A549 (cell line): ENCODE measurements at regions not wholly inside any gene's neighbourhood (a gene's known extent, or its start where the extent isn't known, plus 50 kb on each side); places are given as distances from the start of the nearest gene placed in this dataset.

Experiments used
- ATAC-seq, 2 experiments: fragments of 200-7000 bp in 1 of 2; fragments of >200 bp in 1 of 2; cut with Nextera tagmentation in 1 of 2; cut with Tn5 transposase in 1 of 2; 3 replicates each; pipeline versions ENCODE4 v1.8.0 to v1.9.1; 2018 to 2020; ENCODE audit warnings: mild to moderate bottlenecking in 1 of 2, moderate library complexity in 1 of 2
- CTCF ChIA-PET: fragments of 300-600 bp; sonication (Branson Sonifier 250); formaldehyde crosslinking; extraction: SDS; loops from one replicate; lab custom pipeline; 2021; ENCODE audit warnings: antibody characterized with exemption, inconsistent platforms; lab: Yijun Ruan, JAX
- POLR2A ChIA-PET: fragments of 350-600 bp; formaldehyde crosslinking; extraction: SDS; loops from one replicate; lab custom pipeline; 2021; ENCODE audit warnings: antibody characterized with exemption, inconsistent platforms; lab: Yijun Ruan, JAX
- DNase-seq, 2 experiments: peaks; one replicate each; pipeline versions ENCODE4 v3.0.0 to v3.0.0-alpha.2; 2011 to 2016; ENCODE audit warnings: low read depth in 1 of 2, low spot score in 1 of 2
- FAIRE-seq: peaks from 2 replicates; lab custom pipeline; 2011; peaks lifted over from hg19 to GRCh38; lab: Jason Lieb, UNC
- H3K27ac ChIP-seq, 2 experiments: fragments of >200 bp; sonication (Bioruptor Twin); formaldehyde crosslinking; 3 replicates each; pipeline ENCODE4 v1.5.1; 2016 to 2017
- H3K4me1 ChIP-seq: fragments of >200 bp; sonication (Bioruptor Twin); formaldehyde crosslinking; 3 replicates; pipeline ENCODE4 v1.6.1; 2016
- H3K4me2 ChIP-seq: fragments of >200 bp; sonication (Bioruptor Twin); formaldehyde crosslinking; 3 replicates; pipeline ENCODE4 v1.6.1; 2016
- H3K4me3 ChIP-seq: fragments of >200 bp; sonication (Bioruptor Twin); formaldehyde crosslinking; 3 replicates; pipeline ENCODE4 v1.5.1; 2016
- H3K9me3 ChIP-seq: fragments of >200 bp; sonication (Bioruptor Twin); formaldehyde crosslinking; 3 replicates; pipeline ENCODE4 v1.6.1; 2016
- BCL3 ChIP-seq: fragments of >200 bp; sonication (Bioruptor Twin); formaldehyde crosslinking; IDR thresholded peaks from 3 replicates; pipeline ENCODE4 v1.6.1; 2016
- BHLHE40 ChIP-seq: IDR thresholded peaks from 2 replicates; pipeline ENCODE4 v1.6.1; 2012; ENCODE audit warnings: low read depth, low read length, inconsistent platforms
- CEBPB ChIP-seq, 2 experiments: fragments of >200 bp in 1 of 2; sonication (Bioruptor Twin) in 1 of 2; formaldehyde crosslinking in 1 of 2; IDR thresholded peaks; 2 replicates each; pipeline ENCODE4 v1.6.1; 2012 to 2016
- CTCF ChIP-seq: fragments of >200 bp; sonication (Bioruptor Twin); formaldehyde crosslinking; IDR thresholded peaks from 3 replicates; pipeline ENCODE4 v1.5.1; 2016
- E2F6 ChIP-seq: IDR thresholded peaks from 2 replicates; pipeline ENCODE4 v1.6.1; 2012; ENCODE audit warnings: low read depth, borderline replicate concordance
- FOSB ChIP-seq: fragments of 250-450 bp; sonication (Bioruptor Pico); IDR thresholded peaks from 2 replicates; pipeline ENCODE4 v1.5.0; 2020; ENCODE audit warnings: mild to moderate bottlenecking, moderate library complexity
- HMGXB4 ChIP-seq: fragments of 250-450 bp; sonication (Bioruptor Pico); IDR thresholded peaks from 2 replicates; pipeline ENCODE4 v1.5.0; 2021; ENCODE audit warnings: mild to moderate bottlenecking, moderate library complexity, borderline replicate concordance
- JUNB ChIP-seq: fragments of >200 bp; sonication (Bioruptor Twin); formaldehyde crosslinking; IDR thresholded peaks from 2 replicates; pipeline ENCODE4 v1.6.1; 2016
- KDM5A ChIP-seq: fragments of 200-600 bp; sonication (generic); IDR thresholded peaks from 2 replicates; pipeline ENCODE4 v1.6.1; 2016; ENCODE audit warnings: antibody characterized with exemption, mild to moderate bottlenecking
- MAFK ChIP-seq: fragments of 450-650 bp; IDR thresholded peaks from 2 replicates; pipeline ENCODE4 v1.6.1; 2014; ENCODE audit not compliant: partially characterized antibody
- MYC ChIP-seq: IDR thresholded peaks from 2 replicates; pipeline ENCODE4 v1.6.1; 2012; ENCODE audit warnings: mild to moderate bottlenecking, inconsistent platforms, low read length, improper control_type of control experiment, borderline replicate concordance
- NR3C1 ChIP-seq: fragments of >200 bp; sonication (Bioruptor Twin); formaldehyde crosslinking; IDR thresholded peaks from 3 replicates; pipeline ENCODE4 v1.6.1; 2017
- RFX5 ChIP-seq: fragments of 450-650 bp; IDR thresholded peaks from 2 replicates; pipeline ENCODE4 v1.7.1; 2014; ENCODE audit warnings: antibody characterized with exemption, mild to moderate bottlenecking, moderate library complexity
- SREBF2 ChIP-seq: fragments of 450-650 bp; IDR thresholded peaks from 2 replicates; pipeline ENCODE4 v1.6.1; 2014; ENCODE audit warnings: mild to moderate bottlenecking, moderate library complexity
- WGBS: methylation state at CpG from one replicate; pipeline ENCODE4 v1.1.6; 2017; ENCODE audit errors: missing lambda C conversion rate; 5-methylcytosine and 5-hydroxymethylcytosine counted together

- ATAC-seq (no peak), DNase-seq (no peak), FAIRE-seq (no peak)
- Histone ChIP-seq H3K4me3 (no peak overlapping the region), H3K4me1 (no peaks in the 10 kb centered on the region), H3K4me2 (no peak overlapping the region), H3K9me3 (no peaks in the 10 kb centered on the region; the same call in 2 of the 3 replicates), H3K27ac (no peak overlapping the region)
- ChIA-PET POLR2A (no interaction called here), CTCF (no interaction called here)
- TF ChIP-seq BHLHE40 (no peak), BCL3 (no peak), CEBPB (IDR thresholded peaks at IDR 0.05) (no peak), MAFK (peak; percentile 27), E2F6 (no peak), SREBF2 (no peak)
Observed at GRCh38 chr6:126419901-126420300, 80.0 kb downstream of the CENPW start.

GRCh38 chr6:126422912-126423311, 83.0 kb downstream of the CENPW start:
- no peak overlapping the region for H3K4me3 ChIP-seq
- no peaks in the 10 kb centered on the region for H3K4me1 ChIP-seq
- 83% methylated on average over 2 of the region's 2 CpGs for WGBS
- ATAC-seq (no peak), DNase-seq (no peak), FAIRE-seq (no peak)
- TF ChIP-seq CTCF (peak; percentile 15; the same call in 2 of the 3 replicates), MYC (no peak), MAFK (peak; percentile 54)
- H3K4me2 ChIP-seq: no peak overlapping the region
- POLR2A ChIA-PET: no interaction called here
- H3K9me3 ChIP-seq: no peaks in the 10 kb centered on the region
- H3K27ac ChIP-seq: no peak overlapping the region
- CTCF ChIA-PET: no interaction called here

- no peaks in the 10 kb centered on the region for H3K4me1 ChIP-seq
- no peak for FAIRE-seq
- 37% methylated on average over 3 of the region's 3 CpGs for WGBS
- H3K4me3 ChIP-seq: no peak overlapping the region
- no peak for TF ChIP-seq E2F6
- TF ChIP-seq NR3C1: no peak
- TF ChIP-seq KDM5A: no peak
- no peak for DNase-seq
- CTCF ChIA-PET: interaction anchor here (0.6 kb wide), 1 partner anchor 18 kb away, joined by 3 read pairs; no protein-coding TSS in a partner anchor
- no peak overlapping the region for H3K27ac ChIP-seq
- ATAC-seq: no peak
- no peaks in the 10 kb centered on the region for H3K9me3 ChIP-seq
- POLR2A ChIA-PET: no interaction called here
- no peak overlapping the region for H3K4me2 ChIP-seq
Observed at GRCh38 chr6:126427713-126428112, 87.8 kb downstream of the CENPW start.

GRCh38 chr6:126429866-126430265, 90.0 kb downstream of the CENPW start:
- FAIRE-seq (no peak), DNase-seq (no peak)
- POLR2A ChIA-PET: no interaction called here
- Histone ChIP-seq H3K4me2 (no peak overlapping the region), H3K27ac (no peak overlapping the region), H3K4me3 (no peak overlapping the region), H3K4me1 (no peaks in the 10 kb centered on the region), H3K9me3 (no peaks in the 10 kb centered on the region)
- TF ChIP-seq JUNB (no peak), HMGXB4 (CRISPR knock-in tag) (no peak), FOSB (no peak), RFX5 (no peak), NR3C1 (no peak)
- TF ChIP-seq, all 56 proteins: peak for 0
- WGBS: 65% methylated on average over 1 of the region's 1 CpG
- no peak for ATAC-seq
- CTCF ChIA-PET: no interaction called here
